ENCODE measurements at regions not wholly inside any gene's neighbourhood (a gene's known extent, or its start where the extent isn't known, plus 50 kb on each side); places are given as distances from the start of the nearest gene placed in this dataset.

DNA sequence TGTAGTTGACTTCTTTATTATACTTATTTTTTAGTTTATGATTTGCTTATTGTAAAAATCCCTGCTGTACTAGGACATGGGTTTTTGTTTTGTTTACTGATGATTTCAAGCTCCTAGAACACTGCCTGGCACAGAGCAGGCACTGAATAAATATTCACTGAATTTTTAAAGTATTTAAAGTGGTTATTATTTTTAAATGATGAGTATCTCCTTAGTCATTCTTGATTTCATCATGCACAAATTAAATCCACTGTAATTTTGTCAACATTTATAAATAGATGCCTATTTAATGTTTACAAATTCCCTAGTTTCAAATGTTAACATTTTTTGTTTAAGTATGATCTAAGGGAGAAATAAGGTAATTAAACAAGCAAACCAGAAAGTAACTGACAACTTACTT, 367.9 kb upstream of the SLIT2 start:
- TF ChIP-seq POLR2AphosphoS5 (IDR thresholded peaks at IDR 0.05; ENCODE audit: low read depth, low read length) (no peak), TAF1 (IDR thresholded peaks at IDR 0.05; ENCODE audit: borderline replicate concordance, insufficient read depth, low read length) (no peak), FOXP2 (optimal IDR thresholded peaks at IDR 0.05; ENCODE audit: borderline replicate concordance, extremely low read depth, extremely low read length, insufficient read depth) (no peak), SIN3A (IDR thresholded peaks at IDR 0.05; ENCODE audit: borderline replicate concordance, insufficient read depth, low read length) (no peak)
- TF ChIP-seq, protein P1, sequence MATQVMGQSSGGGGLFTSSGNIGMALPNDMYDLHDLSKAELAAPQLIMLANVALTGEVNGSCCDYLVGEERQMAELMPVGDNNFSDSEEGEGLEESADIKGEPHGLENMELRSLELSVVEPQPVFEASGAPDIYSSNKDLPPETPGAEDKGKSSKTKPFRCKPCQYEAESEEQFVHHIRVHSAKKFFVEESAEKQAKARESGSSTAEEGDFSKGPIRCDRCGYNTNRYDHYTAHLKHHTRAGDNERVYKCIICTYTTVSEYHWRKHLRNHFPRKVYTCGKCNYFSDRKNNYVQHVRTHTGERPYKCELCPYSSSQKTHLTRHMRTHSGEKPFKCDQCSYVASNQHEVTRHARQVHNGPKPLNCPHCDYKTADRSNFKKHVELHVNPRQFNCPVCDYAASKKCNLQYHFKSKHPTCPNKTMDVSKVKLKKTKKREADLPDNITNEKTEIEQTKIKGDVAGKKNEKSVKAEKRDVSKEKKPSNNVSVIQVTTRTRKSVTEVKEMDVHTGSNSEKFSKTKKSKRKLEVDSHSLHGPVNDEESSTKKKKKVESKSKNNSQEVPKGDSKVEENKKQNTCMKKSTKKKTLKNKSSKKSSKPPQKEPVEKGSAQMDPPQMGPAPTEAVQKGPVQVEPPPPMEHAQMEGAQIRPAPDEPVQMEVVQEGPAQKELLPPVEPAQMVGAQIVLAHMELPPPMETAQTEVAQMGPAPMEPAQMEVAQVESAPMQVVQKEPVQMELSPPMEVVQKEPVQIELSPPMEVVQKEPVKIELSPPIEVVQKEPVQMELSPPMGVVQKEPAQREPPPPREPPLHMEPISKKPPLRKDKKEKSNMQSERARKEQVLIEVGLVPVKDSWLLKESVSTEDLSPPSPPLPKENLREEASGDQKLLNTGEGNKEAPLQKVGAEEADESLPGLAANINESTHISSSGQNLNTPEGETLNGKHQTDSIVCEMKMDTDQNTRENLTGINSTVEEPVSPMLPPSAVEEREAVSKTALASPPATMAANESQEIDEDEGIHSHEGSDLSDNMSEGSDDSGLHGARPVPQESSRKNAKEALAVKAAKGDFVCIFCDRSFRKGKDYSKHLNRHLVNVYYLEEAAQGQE (IDR thresholded peaks at IDR 0.05; ENCODE audit: insufficient read depth in 1 of 2, low read depth in 2 of 2, low read length in 2 of 2): no peak

DNA sequence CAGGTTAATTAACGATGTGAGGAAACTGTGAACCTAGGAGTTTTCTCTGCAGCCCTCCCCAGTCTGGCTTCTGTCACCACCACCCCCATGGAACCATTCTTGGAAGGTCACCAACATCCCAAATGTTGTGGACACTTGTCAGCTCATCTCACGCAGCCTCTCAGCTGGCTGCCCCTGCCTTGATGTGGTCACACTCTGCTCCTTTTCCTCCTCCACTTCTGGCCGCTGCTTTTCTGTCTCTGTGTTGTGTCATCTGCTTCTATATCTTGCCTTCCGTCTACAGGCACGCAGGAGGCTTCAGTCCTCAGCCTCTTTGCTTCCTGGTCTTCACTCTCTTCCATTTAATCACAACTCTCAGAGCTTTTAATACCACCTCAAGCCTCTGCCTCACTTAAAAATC, 371.5 kb upstream of the SLIT2 start:
- TF ChIP-seq FOXP2 (optimal IDR thresholded peaks at IDR 0.05; ENCODE audit: borderline replicate concordance, extremely low read depth, extremely low read length, insufficient read depth) (no peak), SIN3A (IDR thresholded peaks at IDR 0.05; ENCODE audit: borderline replicate concordance, insufficient read depth, low read length) (no peak), POLR2AphosphoS5 (IDR thresholded peaks at IDR 0.05; ENCODE audit: low read depth, low read length) (no peak), TAF1 (IDR thresholded peaks at IDR 0.05; ENCODE audit: borderline replicate concordance, insufficient read depth, low read length) (no peak)
- TF ChIP-seq, protein P1 (IDR thresholded peaks at IDR 0.05; ENCODE audit: insufficient read depth in 1 of 2, low read depth in 2 of 2, low read length in 2 of 2): no peak

DNA sequence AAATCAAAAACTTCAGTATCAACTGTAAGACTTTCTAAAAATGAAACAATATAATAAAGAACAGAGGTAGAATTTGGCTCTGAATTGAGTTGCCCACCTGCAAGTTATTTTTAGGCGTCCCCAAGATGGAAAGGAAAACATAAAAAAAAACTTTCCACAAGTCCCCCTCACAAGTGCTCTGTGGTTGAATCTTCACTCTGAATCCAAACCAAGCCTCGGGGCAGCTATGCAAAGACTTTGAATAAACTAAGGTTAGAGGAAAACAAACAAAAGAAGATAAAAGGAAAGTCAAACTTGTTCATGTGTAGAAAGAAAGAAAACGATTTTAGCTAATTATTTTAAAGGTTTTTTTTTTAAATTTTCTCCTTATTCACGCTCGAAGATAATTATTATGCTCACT, 372.4 kb upstream of the SLIT2 start:
- TF ChIP-seq TAF1 (IDR thresholded peaks at IDR 0.05; ENCODE audit: borderline replicate concordance, insufficient read depth, low read length): no peak
- TF ChIP-seq, protein P1 (IDR thresholded peaks at IDR 0.05; ENCODE audit: insufficient read depth in 1 of 2, low read depth in 2 of 2, low read length in 2 of 2): no peak
- TF ChIP-seq SIN3A (IDR thresholded peaks at IDR 0.05; ENCODE audit: borderline replicate concordance, insufficient read depth, low read length): no peak
- no peak for TF ChIP-seq POLR2AphosphoS5 (IDR thresholded peaks at IDR 0.05; ENCODE audit: low read depth, low read length)
- no peak for TF ChIP-seq FOXP2 (optimal IDR thresholded peaks at IDR 0.05; ENCODE audit: borderline replicate concordance, extremely low read depth, extremely low read length, insufficient read depth)

DNA sequence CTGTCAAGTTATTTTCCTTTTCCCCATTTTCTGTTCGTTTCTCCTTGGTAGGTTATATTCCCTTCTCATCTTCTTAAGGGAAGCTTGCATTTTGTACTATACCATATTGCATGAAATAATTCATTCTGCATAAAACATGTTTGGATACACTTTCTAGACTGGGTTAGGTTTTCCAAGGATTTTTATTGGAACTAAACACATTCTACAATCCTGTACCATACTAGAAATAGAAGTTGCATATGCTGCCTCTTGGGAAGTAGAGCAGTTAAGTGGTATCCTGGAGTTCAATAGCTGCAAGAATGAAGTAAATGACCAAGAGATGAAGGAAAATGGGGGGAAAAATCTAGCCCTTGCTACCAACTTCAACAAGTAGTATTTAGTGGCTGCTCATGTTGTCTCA, 393.7 kb upstream of the SLIT2 start:
- TF ChIP-seq FOXP2 (optimal IDR thresholded peaks at IDR 0.05; ENCODE audit: borderline replicate concordance, extremely low read depth, extremely low read length, insufficient read depth): no peak
- TF ChIP-seq POLR2AphosphoS5 (IDR thresholded peaks at IDR 0.05; ENCODE audit: low read depth, low read length): no peak

DNA sequence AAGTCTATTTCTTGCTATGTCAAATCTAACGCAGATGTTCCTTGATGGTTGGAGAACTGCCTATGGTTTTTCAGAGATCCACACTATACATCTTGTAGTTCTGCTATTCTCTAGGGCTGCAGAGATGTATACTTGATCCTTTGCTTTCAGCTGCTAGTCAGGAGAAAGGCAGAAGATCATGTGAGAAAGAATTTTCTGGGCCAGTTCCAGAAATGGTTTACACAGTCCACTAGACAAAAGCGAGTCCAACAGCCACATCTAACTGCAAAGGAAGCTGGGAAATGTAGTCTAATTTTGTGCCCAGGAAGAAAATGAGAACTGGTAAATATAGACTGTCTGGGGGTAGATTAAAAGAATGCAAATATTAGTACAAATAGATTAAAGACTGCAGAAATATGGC, 394.3 kb upstream of the SLIT2 start:
- TF ChIP-seq SIN3A (IDR thresholded peaks at IDR 0.05; ENCODE audit: borderline replicate concordance, insufficient read depth, low read length): no peak
- TF ChIP-seq FOXP2 (optimal IDR thresholded peaks at IDR 0.05; ENCODE audit: borderline replicate concordance, extremely low read depth, extremely low read length, insufficient read depth): no peak
- no peak for TF ChIP-seq POLR2AphosphoS5 (IDR thresholded peaks at IDR 0.05; ENCODE audit: low read depth, low read length)
- TF ChIP-seq, protein P1 (IDR thresholded peaks at IDR 0.05; ENCODE audit: insufficient read depth in 1 of 2, low read depth in 2 of 2, low read length in 2 of 2): no peak
- TF ChIP-seq TAF1 (IDR thresholded peaks at IDR 0.05; ENCODE audit: borderline replicate concordance, insufficient read depth, low read length): no peak

Measured in PFSK-1 (cell line).